GM13976 (cell line): ENCODE measurements at regions not wholly inside any gene's neighbourhood (a gene's known extent, or its start where the extent isn't known, plus 50 kb on each side); places are given as distances from the start of the nearest gene placed in this dataset.

Source experiments
- DNase-seq: peaks from one replicate; pipeline ENCODE4 v3.0.0; 2012; ENCODE audit warnings: low spot score
- in situ Hi-C: fragments of 300-500 bp; cut with MboI; formaldehyde crosslinking; loops from one replicate; pipeline ENCODE4 v1.12.0; 2022; ENCODE audit warnings: low sequenced_read_pairs, mixed read lengths, inconsistent platforms; ENCODE audit not compliant: unreplicated experiment
- TF ChIP-seq, protein P1 (sequence below): IDR thresholded peaks from 2 replicates; pipeline ENCODE4 v1.5.1; 2012; ENCODE audit warnings: borderline replicate concordance, mild to moderate bottlenecking; ENCODE audit not compliant: insufficient read depth; ENCODE audit errors: extremely low read depth, missing control alignments, control extremely low read depth

DNA sequence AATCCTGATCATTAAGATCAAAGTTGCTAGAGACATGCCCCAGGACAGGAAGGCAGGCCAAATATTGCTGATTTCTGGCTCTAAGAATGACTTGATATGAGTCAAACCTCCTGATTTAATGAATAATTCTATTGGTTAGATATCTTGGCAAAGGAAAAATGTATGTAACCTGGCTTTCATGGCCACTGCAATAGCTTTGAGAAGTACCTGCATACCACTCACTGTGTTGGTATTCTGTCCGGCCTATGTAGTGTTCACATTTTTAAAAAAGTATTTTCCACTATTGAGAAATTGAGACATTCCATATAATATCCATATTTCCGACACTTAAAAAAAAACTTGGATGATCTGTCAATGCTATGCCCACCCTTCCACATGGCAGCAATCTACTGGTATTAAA, 283.1 kb upstream of the SOX5 start:
- no peak for DNase-seq
- in situ Hi-C loops: no loop called here
- TF ChIP-seq, protein P1, sequence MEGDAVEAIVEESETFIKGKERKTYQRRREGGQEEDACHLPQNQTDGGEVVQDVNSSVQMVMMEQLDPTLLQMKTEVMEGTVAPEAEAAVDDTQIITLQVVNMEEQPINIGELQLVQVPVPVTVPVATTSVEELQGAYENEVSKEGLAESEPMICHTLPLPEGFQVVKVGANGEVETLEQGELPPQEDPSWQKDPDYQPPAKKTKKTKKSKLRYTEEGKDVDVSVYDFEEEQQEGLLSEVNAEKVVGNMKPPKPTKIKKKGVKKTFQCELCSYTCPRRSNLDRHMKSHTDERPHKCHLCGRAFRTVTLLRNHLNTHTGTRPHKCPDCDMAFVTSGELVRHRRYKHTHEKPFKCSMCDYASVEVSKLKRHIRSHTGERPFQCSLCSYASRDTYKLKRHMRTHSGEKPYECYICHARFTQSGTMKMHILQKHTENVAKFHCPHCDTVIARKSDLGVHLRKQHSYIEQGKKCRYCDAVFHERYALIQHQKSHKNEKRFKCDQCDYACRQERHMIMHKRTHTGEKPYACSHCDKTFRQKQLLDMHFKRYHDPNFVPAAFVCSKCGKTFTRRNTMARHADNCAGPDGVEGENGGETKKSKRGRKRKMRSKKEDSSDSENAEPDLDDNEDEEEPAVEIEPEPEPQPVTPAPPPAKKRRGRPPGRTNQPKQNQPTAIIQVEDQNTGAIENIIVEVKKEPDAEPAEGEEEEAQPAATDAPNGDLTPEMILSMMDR: no peak

- in situ Hi-C loops: no loop called here
- TF ChIP-seq, protein P1: no peak
Measured at GRCh38 chr12:24231298-24231697, 281.8 kb upstream of the SOX5 start.

GRCh38 chr12:24230061-24230701, 280.7 kb upstream of the SOX5 start:
- TF ChIP-seq, protein P1: no peak
- in situ Hi-C loops: no loop called here
- DNase-seq: no peak

More at GRCh38 chr12:24231298-24231697, 281.8 kb upstream of the SOX5 start:
- no peak for DNase-seq

GRCh38 chr12:24229031-24229700, 279.7 kb upstream of the SOX5 start:
- in situ Hi-C loops: no loop called here
- no peak for DNase-seq
- TF ChIP-seq, protein P1: no peak

DNA sequence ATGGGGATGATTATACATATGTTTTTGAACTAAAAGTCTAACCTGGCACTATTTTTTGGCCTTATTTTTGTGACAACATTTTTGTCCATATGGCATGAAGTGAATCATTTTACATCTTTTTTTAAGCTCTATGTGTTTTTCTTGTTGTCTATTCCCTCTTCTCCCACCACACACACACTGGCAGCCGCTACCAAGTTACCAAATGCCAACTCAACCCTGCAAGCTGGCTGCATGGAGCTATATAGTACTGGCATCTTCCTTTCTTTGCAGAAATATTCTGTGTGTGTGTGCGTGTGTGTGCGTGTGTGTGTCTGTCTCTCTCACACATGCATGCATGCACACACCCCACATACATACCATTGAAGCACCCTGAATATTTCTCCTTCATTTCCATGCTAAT, 278.9 kb upstream of the SOX5 start:
- in situ Hi-C loops: no loop called here
- no peak for DNase-seq
- TF ChIP-seq, protein P1: no peak

GRCh38 chr12:24227551-24227950, 278.1 kb upstream of the SOX5 start:
- DNase-seq: no peak
- TF ChIP-seq, protein P1: no peak
- in situ Hi-C loops: no loop called here
